K562 (cell line): ENCODE measurements at regions not wholly inside any gene's neighbourhood (a gene's known extent, or its start where the extent isn't known, plus 50 kb on each side); places are given as distances from the start of the nearest gene placed in this dataset.

Source experiments
- ATAC-seq: fragments of 200-7000 bp; cut with Tn5 transposase; 3 replicates; pipeline ENCODE4 v1.9.1; 2020; ENCODE audit warnings: moderate library complexity
- BruUV-seq: library from RNA; stranded (reverse); fragments of 400-500 nt; replicated peaks from 2 replicates; lab custom pipeline; 2021; lab: Mats Ljungman, UMichigan
- CTCF ChIA-PET: fragments of 300-600 bp; formaldehyde crosslinking; extraction: SDS; loops from one replicate; lab custom pipeline; 2021; ENCODE audit warnings: low intra/inter-chr PET ratio; lab: Yijun Ruan, JAX
- POLR2A ChIA-PET: fragments of 300-600, 350-650 bp; sonication (Branson Sonifier 250); formaldehyde crosslinking; extraction: SDS; loops from one replicate; lab custom pipeline; 2021; ENCODE audit warnings: antibody characterized with exemption, inconsistent platforms; lab: Yijun Ruan, JAX
- DNase-seq, 4 experiments: peaks; one replicate each; pipeline versions ENCODE4 v3.0.0 to v3.0.0-alpha.2; 2011 to 2018; ENCODE audit warnings: low spot score in 3 of 4, mixed read lengths in 3 of 4; ENCODE audit errors: extremely low read depth in 1 of 4
- FAIRE-seq: peaks from 2 replicates; lab custom pipeline; 2011; peaks lifted over from hg19 to GRCh38; lab: Jason Lieb, UNC
- H2AFZ ChIP-seq: 2 replicates; pipeline ENCODE4 v1.6.0; 2011; ENCODE audit warnings: low read depth, low read length, control low read depth, inconsistent platforms
- H3K27ac ChIP-seq: fragments of 200-600 bp; 3 replicates; pipeline ENCODE4 v1.8.0; 2011; ENCODE audit warnings: low read depth, mild to moderate bottlenecking, control low read depth, inconsistent platforms, low read length, moderate library complexity, mixed read lengths; ENCODE audit errors: extremely low read depth
- H3K27me3 ChIP-seq, 2 experiments: fragments of 300-600 bp in 1 of 2; 2 replicates in 1 of 2; 3 replicates in 1 of 2; pipeline versions ENCODE4 v1.6.0 to v1.8.0; 2011; ENCODE audit warnings: inconsistent platforms in 2 of 2, low read length in 2 of 2, mild to moderate bottlenecking in 1 of 2, mixed read lengths in 1 of 2, moderate library complexity in 1 of 2; ENCODE audit not compliant: control insufficient read depth in 2 of 2, insufficient read depth in 2 of 2
- H3K36me3 ChIP-seq: fragments of 300-600 bp; 3 replicates; pipeline ENCODE4 v1.8.0; 2011; ENCODE audit warnings: mild to moderate bottlenecking, low read length, inconsistent platforms; ENCODE audit not compliant: control insufficient read depth, insufficient read depth
- H3K4me1 ChIP-seq, 2 experiments: fragments of 200-600 bp in 1 of 2; replicated peaks in 1 of 2; 2 replicates in 1 of 2; 3 replicates in 1 of 2; pipeline versions ENCODE4 v1.5.1 to v1.8.0; 2011; ENCODE audit warnings: inconsistent platforms in 2 of 2, low read length in 2 of 2, mild to moderate bottlenecking in 1 of 2, mixed read lengths in 1 of 2, moderate library complexity in 1 of 2; ENCODE audit not compliant: control insufficient read depth in 2 of 2, insufficient read depth in 2 of 2
- H3K4me2 ChIP-seq: 2 replicates; pipeline ENCODE4 v1.6.1; 2011; ENCODE audit warnings: low read length, control low read depth, inconsistent platforms, mixed read lengths; ENCODE audit not compliant: insufficient read depth
- H3K4me3 ChIP-seq: fragments of 200-600 bp; sonication (generic), shearing (Covaris generic); 2 replicates; pipeline ENCODE4 v1.5.1; 2016; ENCODE audit warnings: control low read depth, inconsistent platforms
- H3K79me2 ChIP-seq: fragments of 200-600 bp; 3 replicates; pipeline ENCODE4 v1.8.0; 2011; ENCODE audit warnings: low read length, inconsistent platforms; ENCODE audit not compliant: control insufficient read depth, insufficient read depth
- H3K9ac ChIP-seq, 2 experiments: 2 replicates each; pipeline versions ENCODE4 v1.6.0 to v1.6.1; 2011; ENCODE audit warnings: low read depth in 2 of 2, low read length in 2 of 2, control low read depth in 1 of 2, inconsistent platforms in 1 of 2, mild to moderate bottlenecking in 1 of 2, mixed read lengths in 1 of 2; ENCODE audit not compliant: insufficient read depth in 1 of 2
- H3K9me1 ChIP-seq: one replicate; pipeline ENCODE4 v1.6.0; 2011; ENCODE audit warnings: inconsistent platforms, mild to moderate bottlenecking, low read length, moderate library complexity; ENCODE audit not compliant: control insufficient read depth, insufficient read depth
- H3K9me3 ChIP-seq: replicated peaks from 2 replicates; pipeline ENCODE4 v1.5.1; 2011; ENCODE audit warnings: low read depth, low read length, inconsistent platforms; ENCODE audit not compliant: control insufficient read depth, insufficient read depth
- H4K20me1 ChIP-seq: replicated peaks from 2 replicates; pipeline ENCODE4 v1.6.1; 2011; ENCODE audit warnings: low read length, inconsistent platforms, mixed read lengths; ENCODE audit not compliant: control insufficient read depth, insufficient read depth
- FOS ChIP-seq: IDR thresholded peaks from 3 replicates; pipeline ENCODE4 v1.6.1; 2011; ENCODE audit not compliant: insufficient read length; ENCODE audit errors: extremely low read depth
- KDM5B ChIP-seq: fragments of 200-600 bp; sonication (generic); IDR thresholded peaks from 2 replicates; pipeline ENCODE4 v1.6.1; 2012; ENCODE audit warnings: low read depth, mild to moderate bottlenecking, moderate library complexity, low read length, control low read depth, inconsistent platforms; ENCODE audit not compliant: insufficient replicate concordance
- PHB ChIP-seq: fragments of 250-450 bp; sonication (Bioruptor Pico); IDR thresholded peaks from 2 replicates; pipeline ENCODE4 v1.5.0; 2021
- REST ChIP-seq, 2 experiments: fragments of 450-650 bp; formaldehyde crosslinking in 1 of 2; IDR thresholded peaks; 2 replicates each; pipeline versions ENCODE4 v1.4.0 to v1.6.1; 2014 to 2020; ENCODE audit warnings: mild to moderate bottlenecking in 2 of 2, borderline replicate concordance in 1 of 2, low read depth in 1 of 2
- SIX5 ChIP-seq, 2 experiments: IDR thresholded peaks; 2 replicates each; pipeline ENCODE4 v1.6.1; 2011; ENCODE audit warnings: low read length in 2 of 2, borderline replicate concordance in 1 of 2, low read depth in 1 of 2, mild to moderate bottlenecking in 1 of 2, moderate library complexity in 1 of 2; ENCODE audit not compliant: insufficient read depth in 1 of 2
- TCF15 ChIP-seq: fragments of 250-450 bp; sonication (Bioruptor Pico); IDR thresholded peaks from 2 replicates; pipeline ENCODE4 v1.8.0; 2022; ENCODE audit warnings: moderate library complexity, mild to moderate bottlenecking, inconsistent platforms
- whole genome bisulfite sequencing: fragments of 100-300 bp; shearing (Covaris generic); methylation state at CpG from one replicate; pipeline ENCODE4 v1.1.6; 2016; ENCODE audit warnings: low coverage, mixed read lengths; ENCODE audit not compliant: insufficient coverage; ENCODE audit errors: missing lambda C conversion rate; 5-methylcytosine and 5-hydroxymethylcytosine counted together
- in situ Hi-C: fragments of 300-500 bp; cut with MboI; formaldehyde crosslinking; loops from 4 replicates; pipeline ENCODE4 v1.15.0; 2018; ENCODE audit warnings: inconsistent platforms, mixed read lengths
- intact Hi-C: fragments of 100-400 bp; cut with micrococcal nuclease; formaldehyde crosslinking; loops from 2 replicates; pipeline ENCODE4 v1.14.2; 2022

GRCh38 chr6:12533586-12533985 is 183.0 kb upstream of the PHACTR1 start:
- no peak overlapping the region for H3K4me2 ChIP-seq
- no peaks in the 10 kb centered on the region for H4K20me1 ChIP-seq
- H3K4me3 ChIP-seq, result no peak overlapping the region
- TF ChIP-seq SIX5 (IDR thresholded peaks at IDR 0.05; ENCODE audit: borderline replicate concordance in 1 of 2, insufficient read depth in 1 of 2, low read depth in 1 of 2, low read length in 2 of 2) (no peak), PHB (CRISPR knock-in tag) (no peak), KDM5B (no peak), REST (IDR thresholded peaks at IDR 0.05; ENCODE audit: borderline replicate concordance) (no peak), REST (CRISPR knock-in tag; IDR thresholded peaks at IDR 0.05; ENCODE audit: low read depth) (no peak), FOS (no peak), TCF15 (no peak)
- no peak overlapping the region for H3K27ac ChIP-seq
- in situ Hi-C loops (no loop called here), intact Hi-C loops (no loop called here)
- BruUV-seq, result no TSS peak
- no peaks in the 10 kb centered on the region for H3K9me3 ChIP-seq
- no peak overlapping the region for H3K9ac ChIP-seq
- ChIA-PET CTCF (no interaction called here), POLR2A (no interaction called here)
- H3K36me3 ChIP-seq, result no peaks in the 10 kb centered on the region
- 0% methylated on average over 4 of the region's 4 CpGs for WGBS
- H3K79me2 ChIP-seq, result no peaks in the 10 kb centered on the region
- FAIRE-seq (no peak), DNase-seq (no peak), ATAC-seq (no peak)
- H2AFZ ChIP-seq, result no peak overlapping the region
- H3K4me1 ChIP-seq, result no peaks in the 10 kb centered on the region
- peaks cover 0 to 3% of the 10 kb centered on the region in 2 experiments; a peak in 1 of 5 replicates for H3K27me3 ChIP-seq
- no peaks in the 10 kb centered on the region for H3K9me1 ChIP-seq
